ENCODE measurements at regions not wholly inside any gene's neighbourhood (a gene's known extent, or its start where the extent isn't known, plus 50 kb on each side); places are given as distances from the start of the nearest gene placed in this dataset.

DNA sequence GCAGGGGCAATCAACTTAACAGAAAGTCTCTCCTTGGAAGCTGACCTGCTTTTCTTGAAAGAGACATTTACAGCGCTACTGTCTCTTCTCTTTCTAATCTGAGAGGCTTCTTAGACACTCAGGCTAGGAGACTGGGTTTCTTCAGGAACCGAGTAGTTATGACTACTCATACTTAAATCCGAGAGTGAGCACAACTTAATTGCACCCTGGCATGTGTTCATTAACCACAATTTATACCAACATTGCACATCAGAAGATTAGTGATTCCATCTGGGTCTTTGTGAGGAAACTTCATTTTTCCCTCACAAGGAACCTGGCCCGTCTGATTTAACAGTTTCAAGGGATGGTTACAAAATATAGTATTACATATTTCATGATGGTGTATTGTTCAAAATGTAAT, 176.9 kb downstream of the UBE2E3 start:
- WGBS, 2 donors = 90 to 92% methylated on average over 4 of the region's 4 CpGs
- no peaks in the 10 kb centered on the region for H3K9me3 ChIP-seq (ENCODE audit: control insufficient read depth, low read length)

DNA sequence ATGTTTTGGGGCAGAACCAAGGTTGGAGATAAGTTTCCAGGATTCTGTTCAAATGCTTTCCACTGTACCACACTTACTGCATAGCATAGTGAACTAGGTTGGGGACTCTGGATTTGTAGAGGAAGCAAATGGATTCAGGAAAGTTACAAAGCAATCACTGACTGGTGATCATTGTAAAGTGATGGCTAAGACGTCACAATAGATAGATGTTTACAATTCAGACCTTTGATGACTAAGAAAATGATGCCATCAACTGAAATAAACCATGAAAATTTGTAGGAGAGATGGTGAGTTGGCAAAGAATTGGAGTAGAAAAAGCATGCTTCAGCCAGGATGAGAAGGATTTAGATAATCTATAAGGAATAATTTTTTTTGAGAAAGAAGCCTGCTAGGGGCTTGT, 178.0 kb downstream of the UBE2E3 start:
- H3K9me3 ChIP-seq (ENCODE audit: control insufficient read depth, low read length) = no peaks in the 10 kb centered on the region
- no peaks in the 10 kb centered on the region for H3K4me1 ChIP-seq (ENCODE audit: control insufficient read depth in 1 of 2, insufficient read depth in 2 of 2, low read length in 2 of 2)
- no peak overlapping the region for H3K4me3 ChIP-seq (ENCODE audit: low read length in 2 of 2)
- intact Hi-C loops (cut with DNase I) = no loop called here
- no peaks in the 10 kb centered on the region for H3K36me3 ChIP-seq (ENCODE audit: control insufficient read depth in 1 of 2, insufficient read depth in 2 of 2, low read length in 1 of 2)
- H3K27ac ChIP-seq (ENCODE audit: low read depth in 1 of 2, low read length in 2 of 2) = no peak overlapping the region
- WGBS, 2 donors = 72 to 73% methylated on average over 1 of the region's 1 CpG
- H3K27me3 ChIP-seq (ENCODE audit: control insufficient read depth in 1 of 2, insufficient read depth in 2 of 2, low read length in 1 of 2) = no peaks in the 10 kb centered on the region
- DNase-seq (no peak), ATAC-seq (ENCODE audit: low FRiP score) (no peak)

More for the DNA sequence above, 176.9 kb downstream of the UBE2E3 start:
- intact Hi-C loops (cut with DNase I) = no loop called here
- Histone ChIP-seq H3K27ac (ENCODE audit: low read depth in 1 of 2, low read length in 2 of 2) (no peak overlapping the region), H3K4me3 (ENCODE audit: low read length in 2 of 2) (no peak overlapping the region), H3K36me3 (ENCODE audit: control insufficient read depth in 1 of 2, insufficient read depth in 2 of 2, low read length in 1 of 2) (no peaks in the 10 kb centered on the region), H3K4me1 (ENCODE audit: control insufficient read depth in 1 of 2, insufficient read depth in 2 of 2, low read length in 2 of 2) (no peaks in the 10 kb centered on the region), H3K27me3 (ENCODE audit: control insufficient read depth in 1 of 2, insufficient read depth in 2 of 2, low read length in 1 of 2) (no peaks in the 10 kb centered on the region)
- DNase-seq = no peak
- ATAC-seq (ENCODE audit: low FRiP score) = no peak

DNA sequence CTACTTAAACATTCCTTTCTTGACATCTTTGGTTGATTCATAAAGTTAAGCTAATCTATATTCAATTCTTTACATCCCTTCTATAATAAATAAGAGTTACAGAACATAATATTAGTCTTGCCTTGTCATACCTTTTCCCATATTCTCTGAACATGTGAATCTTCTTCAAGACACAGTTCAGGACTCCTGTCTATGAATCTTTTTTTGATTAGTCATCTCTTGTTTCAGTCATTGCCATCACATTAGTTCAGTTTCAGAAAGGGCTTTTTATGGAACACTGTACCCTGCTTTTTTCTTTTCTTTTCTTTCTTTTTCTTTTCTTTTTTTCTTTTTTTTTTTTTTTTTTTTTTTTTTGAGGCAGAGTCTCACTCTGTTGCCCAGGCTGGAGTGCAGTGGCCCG, 181.2 kb downstream of the UBE2E3 start:
- H3K27ac ChIP-seq (ENCODE audit: low read depth in 1 of 2, low read length in 2 of 2) = no peak overlapping the region
- ATAC-seq (ENCODE audit: low FRiP score) = no peak

DNA sequence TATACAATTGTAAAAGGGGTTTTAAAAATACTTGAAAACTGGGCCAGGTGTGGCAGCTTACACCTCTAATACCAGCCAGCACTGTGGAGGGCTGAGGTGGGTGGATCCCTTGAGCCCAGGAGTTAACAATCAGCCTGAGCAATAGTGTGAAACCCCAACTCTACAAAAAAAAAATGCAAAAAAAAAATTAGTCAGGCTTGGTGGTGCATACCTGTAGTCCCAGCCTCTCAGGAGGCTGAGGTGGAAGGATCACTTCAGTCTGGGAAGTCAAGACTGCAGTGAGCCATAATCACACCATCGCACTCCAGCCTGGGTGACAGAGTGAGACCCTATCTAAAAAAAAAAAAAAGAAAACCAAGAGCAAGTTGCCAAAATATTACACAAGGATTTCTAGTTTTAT, 182.7 kb downstream of the UBE2E3 start:
- H3K9me3 ChIP-seq (ENCODE audit: control insufficient read depth, low read length) = peaks cover 2% of the 10 kb centered on the region
- ATAC-seq (ENCODE audit: low FRiP score) (no peak), DNase-seq (no peak)
- whole genome bisulfite sequencing, 2 donors = 91% methylated on average over 1 of the region's 1 CpG
- no peaks in the 10 kb centered on the region for H3K4me1 ChIP-seq (ENCODE audit: control insufficient read depth in 1 of 2, insufficient read depth in 2 of 2, low read length in 2 of 2)
- H3K27me3 ChIP-seq (ENCODE audit: control insufficient read depth in 1 of 2, insufficient read depth in 2 of 2, low read length in 1 of 2) = no peaks in the 10 kb centered on the region
- no peaks in the 10 kb centered on the region for H3K36me3 ChIP-seq (ENCODE audit: control insufficient read depth in 1 of 2, insufficient read depth in 2 of 2, low read length in 1 of 2)
- intact Hi-C loops (cut with DNase I) = no loop called here
- no peak overlapping the region for H3K4me3 ChIP-seq (ENCODE audit: low read length in 2 of 2)
- H3K27ac ChIP-seq (ENCODE audit: low read depth in 1 of 2, low read length in 2 of 2) = no peak overlapping the region

More for the DNA sequence above, 181.2 kb downstream of the UBE2E3 start:
- Histone ChIP-seq H3K36me3 (ENCODE audit: control insufficient read depth in 1 of 2, insufficient read depth in 2 of 2, low read length in 1 of 2) (no peaks in the 10 kb centered on the region), H3K4me3 (ENCODE audit: low read length in 2 of 2) (no peak overlapping the region), H3K27me3 (ENCODE audit: control insufficient read depth in 1 of 2, insufficient read depth in 2 of 2, low read length in 1 of 2) (no peaks in the 10 kb centered on the region), H3K4me1 (ENCODE audit: control insufficient read depth in 1 of 2, insufficient read depth in 2 of 2, low read length in 2 of 2) (no peaks in the 10 kb centered on the region), H3K9me3 (ENCODE audit: control insufficient read depth, low read length) (peaks cover 2% of the 10 kb centered on the region)
- WGBS, 2 donors = 94 to 100% methylated on average over 1 of the region's 1 CpG
- intact Hi-C loops (cut with DNase I) = no loop called here
- DNase-seq = no peak

DNA sequence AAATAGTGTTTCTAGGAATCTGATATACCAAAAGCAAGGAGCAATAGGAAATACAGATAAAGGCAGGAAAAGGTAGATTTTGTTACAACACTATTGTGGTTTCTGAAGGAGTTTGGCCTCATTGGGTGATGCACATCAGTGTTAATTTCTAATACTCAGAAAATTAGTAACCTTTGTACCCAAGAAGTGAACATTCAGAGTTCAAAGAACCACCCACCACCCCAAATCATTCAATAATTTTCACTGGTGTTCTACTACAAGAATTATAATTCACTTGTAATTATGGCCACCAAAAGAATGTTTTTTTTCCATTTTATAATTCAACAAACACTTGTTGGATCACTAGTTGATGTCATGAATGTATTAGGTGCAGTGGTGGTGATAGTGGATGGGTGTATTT, 183.3 kb downstream of the UBE2E3 start:
- ATAC-seq (ENCODE audit: low FRiP score) (no peak), DNase-seq (no peak)
- H3K4me1 ChIP-seq (ENCODE audit: control insufficient read depth in 1 of 2, insufficient read depth in 2 of 2, low read length in 2 of 2) = no peaks in the 10 kb centered on the region
- H3K4me3 ChIP-seq (ENCODE audit: low read length in 2 of 2) = no peak overlapping the region
- intact Hi-C loops (cut with DNase I) = no loop called here
- H3K27me3 ChIP-seq (ENCODE audit: control insufficient read depth in 1 of 2, insufficient read depth in 2 of 2, low read length in 1 of 2) = no peaks in the 10 kb centered on the region
- no peak overlapping the region for H3K27ac ChIP-seq (ENCODE audit: low read depth in 1 of 2, low read length in 2 of 2)
- H3K9me3 ChIP-seq (ENCODE audit: control insufficient read depth, low read length) = peaks cover 2% of the 10 kb centered on the region
- H3K36me3 ChIP-seq (ENCODE audit: control insufficient read depth in 1 of 2, insufficient read depth in 2 of 2, low read length in 1 of 2) = no peaks in the 10 kb centered on the region

DNA sequence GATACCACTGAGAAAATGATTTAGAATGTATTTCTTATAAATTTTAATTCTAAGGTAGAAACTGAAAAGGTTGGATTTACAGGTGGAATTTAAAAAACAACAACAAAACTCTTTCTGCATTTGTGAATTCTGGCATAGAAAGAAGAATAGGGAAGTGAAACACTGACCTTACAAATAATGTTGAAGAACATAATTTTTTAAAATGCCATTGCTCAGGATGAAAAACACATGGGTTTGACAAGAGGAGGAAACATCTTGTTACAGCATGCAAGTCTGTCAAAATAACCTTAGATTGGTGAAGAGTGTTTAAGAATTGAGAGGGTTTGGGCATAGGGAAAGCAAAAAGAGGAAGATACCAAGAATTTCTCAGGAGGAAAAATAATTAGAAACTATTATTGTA, 184.3 kb downstream of the UBE2E3 start:
- Histone ChIP-seq H3K9me3 (ENCODE audit: control insufficient read depth, low read length) (peaks cover 2% of the 10 kb centered on the region), H3K4me1 (ENCODE audit: control insufficient read depth in 1 of 2, insufficient read depth in 2 of 2, low read length in 2 of 2) (no peaks in the 10 kb centered on the region), H3K27me3 (ENCODE audit: control insufficient read depth in 1 of 2, insufficient read depth in 2 of 2, low read length in 1 of 2) (no peaks in the 10 kb centered on the region), H3K4me3 (ENCODE audit: low read length in 2 of 2) (no peak overlapping the region), H3K36me3 (ENCODE audit: control insufficient read depth in 1 of 2, insufficient read depth in 2 of 2, low read length in 1 of 2) (no peaks in the 10 kb centered on the region), H3K27ac (ENCODE audit: low read depth in 1 of 2, low read length in 2 of 2) (no peak overlapping the region)
- intact Hi-C loops (cut with DNase I) = no loop called here
- ATAC-seq (ENCODE audit: low FRiP score) = no peak
- DNase-seq = no peak

DNA sequence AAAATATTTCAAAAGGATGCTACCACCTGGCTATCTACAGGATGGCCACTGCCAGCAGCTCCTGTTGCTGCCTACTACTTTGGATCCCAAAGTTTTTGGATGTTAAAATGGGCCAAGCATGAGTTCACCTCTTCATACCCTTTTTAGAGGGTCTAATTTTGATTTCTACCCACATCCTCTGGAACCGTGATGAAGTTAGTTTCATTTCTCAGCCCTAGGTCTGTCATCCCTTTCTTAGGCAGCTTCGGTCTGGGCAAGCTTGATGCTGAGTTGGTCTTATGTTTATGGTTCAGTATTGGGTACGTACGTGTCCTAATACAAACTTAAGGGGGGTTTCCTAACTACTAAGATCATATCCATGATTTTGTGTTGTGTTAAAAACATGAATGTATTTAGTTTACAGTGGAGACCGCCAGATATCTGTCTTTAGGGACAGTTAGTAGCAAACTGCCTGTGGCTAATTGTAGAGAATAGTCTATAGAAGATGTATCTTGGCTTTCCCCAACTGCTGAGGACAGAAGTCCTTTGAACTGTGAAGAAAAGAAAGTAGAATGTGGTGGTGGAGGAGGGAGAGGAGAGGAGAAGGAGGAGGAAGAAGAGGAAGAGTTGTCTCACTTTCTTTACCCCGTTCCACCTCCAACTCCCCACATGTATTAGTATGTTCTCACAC, 184.9 kb downstream of the UBE2E3 start:
- Histone ChIP-seq H3K4me3 (ENCODE audit: low read length in 2 of 2) (no peak overlapping the region), H3K9me3 (ENCODE audit: control insufficient read depth, low read length) (peaks cover 2% of the 10 kb centered on the region), H3K4me1 (ENCODE audit: control insufficient read depth in 1 of 2, insufficient read depth in 2 of 2, low read length in 2 of 2) (no peaks in the 10 kb centered on the region), H3K27ac (ENCODE audit: low read depth in 1 of 2, low read length in 2 of 2) (no peak overlapping the region), H3K36me3 (ENCODE audit: control insufficient read depth in 1 of 2, insufficient read depth in 2 of 2, low read length in 1 of 2) (no peaks in the 10 kb centered on the region), H3K27me3 (ENCODE audit: control insufficient read depth in 1 of 2, insufficient read depth in 2 of 2, low read length in 1 of 2) (no peaks in the 10 kb centered on the region)
- intact Hi-C loops (cut with DNase I) = no loop called here
- ATAC-seq (ENCODE audit: low FRiP score) (no peak), DNase-seq (no peak)
- 78 to 80% methylated on average over 6 of the region's 6 CpGs for whole genome bisulfite sequencing, 2 donors

DNA sequence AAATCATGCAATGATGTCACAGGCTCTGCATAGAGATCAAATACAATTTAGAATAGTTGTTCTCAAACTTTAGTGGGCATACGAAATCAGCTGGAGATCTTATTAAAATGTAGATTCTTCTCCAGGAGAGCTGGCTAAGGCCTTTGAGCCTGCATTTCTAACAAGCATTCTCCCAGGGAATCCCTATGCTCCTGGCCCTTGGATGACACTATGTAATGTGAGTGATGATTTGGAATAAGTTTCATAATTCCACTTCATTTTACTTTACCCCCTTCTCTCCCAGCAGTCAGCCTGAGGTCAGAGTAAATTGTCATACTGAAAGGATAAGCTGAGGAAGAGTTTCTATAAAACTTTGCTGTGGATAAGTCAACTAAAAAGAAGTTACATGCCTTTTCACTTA, 189.1 kb downstream of the UBE2E3 start:
- H3K27me3 ChIP-seq (ENCODE audit: control insufficient read depth in 1 of 2, insufficient read depth in 2 of 2, low read length in 1 of 2) = no peaks in the 10 kb centered on the region
- H3K9me3 ChIP-seq (ENCODE audit: control insufficient read depth, low read length) = peaks cover 2% of the 10 kb centered on the region
- H3K36me3 ChIP-seq (ENCODE audit: control insufficient read depth in 1 of 2, insufficient read depth in 2 of 2, low read length in 1 of 2) = no peaks in the 10 kb centered on the region
- no peak overlapping the region for H3K27ac ChIP-seq (ENCODE audit: low read depth in 1 of 2, low read length in 2 of 2)
- no peaks in the 10 kb centered on the region for H3K4me1 ChIP-seq (ENCODE audit: control insufficient read depth in 1 of 2, insufficient read depth in 2 of 2, low read length in 2 of 2)
- ATAC-seq (ENCODE audit: low FRiP score) (no peak), DNase-seq (no peak)
- H3K4me3 ChIP-seq (ENCODE audit: low read length in 2 of 2) = no peak overlapping the region
- 41 to 48% methylated on average over 1 of the region's 1 CpG for WGBS, 2 donors
- intact Hi-C loops (cut with DNase I) = no loop called here

DNA sequence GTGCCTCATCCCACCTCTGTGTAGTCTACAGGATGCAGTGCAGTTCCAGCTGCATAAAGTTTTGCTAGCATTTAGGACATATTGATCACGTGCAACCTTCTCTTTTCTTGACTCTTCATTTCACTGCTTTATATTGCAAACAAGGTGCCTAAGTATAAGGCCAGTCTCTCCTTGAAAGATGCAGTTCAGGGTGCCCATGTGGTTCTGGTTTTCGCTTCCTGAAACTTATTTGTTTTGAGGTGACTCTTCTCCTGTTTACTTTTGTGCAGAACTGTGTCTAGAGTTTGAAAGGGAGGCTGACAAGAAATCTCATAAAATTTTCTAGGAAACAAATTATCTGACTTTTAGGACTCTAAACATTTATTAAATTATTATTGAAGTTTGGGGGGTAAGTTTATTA, 189.9 kb downstream of the UBE2E3 start:
- H3K36me3 ChIP-seq (ENCODE audit: control insufficient read depth in 1 of 2, insufficient read depth in 2 of 2, low read length in 1 of 2) = no peaks in the 10 kb centered on the region
- H3K27ac ChIP-seq (ENCODE audit: low read depth in 1 of 2, low read length in 2 of 2) = no peak overlapping the region
- intact Hi-C loops (cut with DNase I) = no loop called here
- no peaks in the 10 kb centered on the region for H3K4me1 ChIP-seq (ENCODE audit: control insufficient read depth in 1 of 2, insufficient read depth in 2 of 2, low read length in 2 of 2)
- peaks cover 2% of the 10 kb centered on the region for H3K9me3 ChIP-seq (ENCODE audit: control insufficient read depth, low read length)
- H3K4me3 ChIP-seq (ENCODE audit: low read length in 2 of 2) = no peak overlapping the region
- ATAC-seq (ENCODE audit: low FRiP score) (no peak), DNase-seq (no peak)
- WGBS, 2 donors = 81 to 88% methylated on average over 2 of the region's 2 CpGs
- H3K27me3 ChIP-seq (ENCODE audit: control insufficient read depth in 1 of 2, insufficient read depth in 2 of 2, low read length in 1 of 2) = no peaks in the 10 kb centered on the region
